ENCODE measurements at regions not wholly inside any gene's neighbourhood (a gene's known extent, or its start where the extent isn't known, plus 50 kb on each side); places are given as distances from the start of the nearest gene placed in this dataset.

DNA sequence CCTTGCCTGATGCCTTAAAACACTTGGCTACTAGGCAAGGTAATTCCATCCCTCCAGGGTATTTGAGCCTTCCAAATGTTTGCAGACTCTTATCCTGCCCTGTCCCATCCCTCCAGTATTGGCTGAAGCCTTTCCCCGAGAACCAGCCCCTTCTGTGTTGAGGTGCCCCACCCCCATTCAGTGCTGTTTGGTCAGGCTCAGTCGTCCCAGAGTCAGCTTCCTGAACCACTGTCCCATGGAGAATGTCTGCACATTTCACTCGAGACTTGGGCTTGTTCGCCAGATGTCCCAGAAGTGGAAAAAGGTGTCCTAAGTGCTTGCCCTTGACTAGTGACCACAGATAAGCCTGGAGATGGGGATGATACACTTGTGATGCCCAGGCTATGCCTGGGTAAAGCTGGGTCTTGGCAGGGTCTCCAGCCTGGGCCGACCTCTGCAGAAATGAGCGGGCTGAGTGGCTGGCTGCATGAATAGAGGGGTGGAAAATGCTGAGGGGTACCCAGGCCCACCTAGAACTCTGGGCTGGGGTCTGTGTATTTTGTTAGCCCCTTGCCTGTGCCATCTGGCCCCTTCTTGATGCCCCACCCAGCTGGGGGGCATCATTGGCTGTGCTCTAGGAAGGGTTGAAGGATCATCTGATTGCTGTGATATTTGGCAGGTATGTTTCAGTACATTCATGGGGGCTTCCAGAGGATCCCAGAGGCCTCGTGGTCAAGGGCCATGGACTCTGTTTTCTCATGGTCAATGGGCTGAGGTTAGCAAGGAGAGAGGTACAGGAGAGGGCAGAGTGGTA, 178.4 kb downstream of the MACROH2A1 start:
- H3K36me3 ChIP-seq = no peaks in the 10 kb centered on the region
- H3K27ac ChIP-seq = no peak overlapping the region
- ATAC-seq (no peak), DNase-seq (peak in 1 of 3 donors; percentile 22)
- no peaks in the 10 kb centered on the region for H3K4me1 ChIP-seq
- H3K4me3 ChIP-seq = no peak overlapping the region
- TF ChIP-seq, protein P1, sequence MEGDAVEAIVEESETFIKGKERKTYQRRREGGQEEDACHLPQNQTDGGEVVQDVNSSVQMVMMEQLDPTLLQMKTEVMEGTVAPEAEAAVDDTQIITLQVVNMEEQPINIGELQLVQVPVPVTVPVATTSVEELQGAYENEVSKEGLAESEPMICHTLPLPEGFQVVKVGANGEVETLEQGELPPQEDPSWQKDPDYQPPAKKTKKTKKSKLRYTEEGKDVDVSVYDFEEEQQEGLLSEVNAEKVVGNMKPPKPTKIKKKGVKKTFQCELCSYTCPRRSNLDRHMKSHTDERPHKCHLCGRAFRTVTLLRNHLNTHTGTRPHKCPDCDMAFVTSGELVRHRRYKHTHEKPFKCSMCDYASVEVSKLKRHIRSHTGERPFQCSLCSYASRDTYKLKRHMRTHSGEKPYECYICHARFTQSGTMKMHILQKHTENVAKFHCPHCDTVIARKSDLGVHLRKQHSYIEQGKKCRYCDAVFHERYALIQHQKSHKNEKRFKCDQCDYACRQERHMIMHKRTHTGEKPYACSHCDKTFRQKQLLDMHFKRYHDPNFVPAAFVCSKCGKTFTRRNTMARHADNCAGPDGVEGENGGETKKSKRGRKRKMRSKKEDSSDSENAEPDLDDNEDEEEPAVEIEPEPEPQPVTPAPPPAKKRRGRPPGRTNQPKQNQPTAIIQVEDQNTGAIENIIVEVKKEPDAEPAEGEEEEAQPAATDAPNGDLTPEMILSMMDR (IDR thresholded peaks at IDR 0.05) = no peak
- TF ChIP-seq POLR2A (IDR thresholded peaks at IDR 0.05) = no peak
- H3K9me3 ChIP-seq = no peaks in the 10 kb centered on the region
- intact Hi-C loops (cut with DNase I) = no loop called here
- no peaks in the 10 kb centered on the region for H3K27me3 ChIP-seq
- 69% methylated on average over 2 of the region's 7 CpGs for WGBS (ENCODE audit: insufficient coverage, low coverage, low lambda C conversion rate, missing lambda C conversion rate)

DNA sequence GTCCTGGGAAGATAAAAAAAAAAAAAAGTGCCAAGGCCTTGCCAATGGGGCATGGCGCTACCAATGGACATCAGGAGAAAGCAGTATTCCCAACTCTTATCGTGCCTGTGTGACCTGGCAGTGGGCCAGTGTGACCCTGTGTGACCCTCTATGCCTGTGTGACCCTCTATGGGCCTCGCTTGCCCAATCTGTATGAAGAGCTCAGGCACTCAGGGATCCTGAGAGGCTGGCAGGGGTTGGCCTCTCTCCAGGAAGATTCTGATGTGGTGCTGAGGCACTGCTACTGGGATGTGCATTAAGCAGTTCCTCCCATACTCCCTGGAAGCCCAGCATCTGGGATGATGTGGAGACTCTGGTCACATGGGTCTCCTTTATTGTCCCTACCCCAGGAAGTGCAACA, 179.2 kb downstream of the MACROH2A1 start:
- no peak for ATAC-seq
- peak in 1 of 3 donors; percentile 39 for DNase-seq
- intact Hi-C loops (cut with DNase I) = no loop called here
- TF ChIP-seq, protein P1 (IDR thresholded peaks at IDR 0.05) = no peak
- no peak for TF ChIP-seq POLR2A (IDR thresholded peaks at IDR 0.05)
- Histone ChIP-seq H3K36me3 (no peaks in the 10 kb centered on the region), H3K4me3 (no peak overlapping the region), H3K9me3 (no peaks in the 10 kb centered on the region), H3K27ac (no peak overlapping the region), H3K4me1 (no peaks in the 10 kb centered on the region), H3K27me3 (no peaks in the 10 kb centered on the region)
- 60% methylated on average over 2 of the region's 3 CpGs for WGBS (ENCODE audit: insufficient coverage, low coverage, low lambda C conversion rate, missing lambda C conversion rate)

DNA sequence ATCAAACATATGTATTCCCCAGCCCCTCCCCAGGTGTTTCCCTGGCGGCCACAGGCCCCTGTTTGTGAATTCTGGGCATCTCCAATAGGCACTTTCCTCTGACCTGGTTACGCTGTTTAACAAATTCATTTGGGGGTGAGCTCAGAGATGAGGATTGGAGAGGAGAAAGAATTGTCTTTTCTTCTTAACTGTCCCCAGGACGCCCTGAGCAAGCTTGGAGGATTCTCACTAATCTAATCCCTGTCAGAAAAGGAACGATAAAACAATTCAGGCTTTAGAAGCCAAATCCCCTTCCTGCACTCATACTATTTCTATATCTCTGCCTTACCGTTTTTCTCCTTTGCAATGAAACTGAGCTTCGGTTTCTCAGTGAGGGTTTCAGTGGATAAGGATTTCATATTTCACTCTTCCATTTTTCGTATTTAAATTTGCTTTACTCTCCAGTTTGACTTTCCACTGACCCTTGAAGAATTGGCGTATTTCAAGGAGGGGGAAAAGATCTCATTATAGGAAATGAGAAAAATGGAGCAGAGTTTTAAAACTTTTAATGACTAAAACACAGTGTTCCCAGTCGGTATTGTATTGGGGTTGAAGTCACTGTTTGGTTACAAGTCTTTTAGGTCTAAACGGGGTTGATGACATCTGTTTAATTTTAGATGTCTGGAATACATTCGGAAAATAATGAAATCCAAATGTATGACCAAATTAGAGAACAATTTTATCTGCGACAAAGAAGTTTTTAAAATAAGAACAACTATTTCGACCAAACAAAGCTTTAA, 180.1 kb downstream of the MACROH2A1 start:
- no peak for DNase-seq
- TF ChIP-seq, protein P1 (IDR thresholded peaks at IDR 0.05) = no peak
- no peak for TF ChIP-seq POLR2A (IDR thresholded peaks at IDR 0.05)
- WGBS (ENCODE audit: insufficient coverage, low coverage, low lambda C conversion rate, missing lambda C conversion rate) = 74% methylated on average over 13 of the region's 13 CpGs
- Histone ChIP-seq H3K9me3 (no peaks in the 10 kb centered on the region), H3K27me3 (no peaks in the 10 kb centered on the region), H3K4me3 (no peak overlapping the region), H3K27ac (no peak overlapping the region), H3K4me1 (no peaks in the 10 kb centered on the region), H3K36me3 (no peaks in the 10 kb centered on the region)
- no peak for ATAC-seq
- intact Hi-C loops (cut with DNase I) = no loop called here

DNA sequence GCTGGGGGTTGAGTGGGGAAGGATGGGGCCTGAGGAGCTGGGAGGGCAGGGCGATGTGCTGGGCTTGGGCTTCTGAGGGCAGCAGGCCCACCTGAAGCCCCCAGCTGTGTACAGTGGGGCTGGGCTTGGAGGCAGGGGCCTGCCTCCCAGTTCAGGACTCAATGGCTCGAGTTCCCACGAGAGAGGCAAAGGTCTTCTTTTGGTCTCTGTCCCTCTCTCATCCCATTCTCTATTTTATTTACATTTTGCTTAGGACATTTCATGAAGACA, 180.6 kb downstream of the MACROH2A1 start:
- 100% methylated on average over 2 of the region's 3 CpGs for WGBS (ENCODE audit: insufficient coverage, low coverage, low lambda C conversion rate, missing lambda C conversion rate)
- no peak for ATAC-seq
- Histone ChIP-seq H3K27me3 (no peaks in the 10 kb centered on the region), H3K4me1 (no peaks in the 10 kb centered on the region), H3K27ac (no peak overlapping the region), H3K4me3 (no peak overlapping the region), H3K36me3 (no peaks in the 10 kb centered on the region), H3K9me3 (no peaks in the 10 kb centered on the region)
- TF ChIP-seq, protein P1 (IDR thresholded peaks at IDR 0.05) = no peak
- no peak for TF ChIP-seq POLR2A (IDR thresholded peaks at IDR 0.05)
- no peak for DNase-seq
- intact Hi-C loops (cut with DNase I) = no loop called here

Data from right lobe of liver (tissue), 6 donors.